ENCODE measurements at regions not wholly inside any gene's neighbourhood (a gene's known extent, or its start where the extent isn't known, plus 50 kb on each side); places are given as distances from the start of the nearest gene placed in this dataset.
A peak's percentile ranks its signal among the peaks of the same experiment; 100 is the strongest.

DNA sequence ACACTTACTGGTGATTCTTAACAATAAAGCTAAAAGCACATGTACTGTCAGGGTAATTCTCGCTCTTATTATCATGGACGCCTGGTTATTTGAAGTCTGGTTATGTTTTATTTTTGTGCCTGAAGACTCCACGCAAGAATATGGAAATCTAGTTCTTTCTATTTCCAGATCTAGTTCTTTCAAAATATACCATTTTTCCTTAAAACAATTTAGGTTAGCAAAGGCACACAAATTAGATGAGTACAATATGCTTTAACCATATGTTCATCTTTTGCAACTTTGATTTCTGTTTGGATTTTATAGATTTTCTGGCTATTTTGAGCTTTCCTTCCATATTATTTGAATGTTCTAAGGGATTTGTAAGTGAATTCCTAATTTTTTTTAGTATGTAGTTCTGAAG lies 1783.1 kb downstream of the PCDH7 start:
- Histone ChIP-seq H3K4me2 (ENCODE audit: extremely low read depth, insufficient read depth, low read length) (no peak overlapping the region), H3K9ac (ENCODE audit: insufficient read depth, low read length) (no peak overlapping the region), H3K9me3 (ENCODE audit: control insufficient read depth, insufficient read depth, low read depth, low read length) (no peaks in the 10 kb centered on the region), H3K79me2 (ENCODE audit: control insufficient read depth, insufficient read depth, low read length) (no peaks in the 10 kb centered on the region), H3K27ac (ENCODE audit: insufficient read depth, low read length) (no peak overlapping the region), H4K20me1 (ENCODE audit: control insufficient read depth, extremely low read depth, insufficient read depth, low read length) (no peaks in the 10 kb centered on the region), H2AFZ (ENCODE audit: low read length) (no peak overlapping the region), H3K27me3 (ENCODE audit: control insufficient read depth, insufficient read depth, low read length) (no peaks in the 10 kb centered on the region), H3K4me3 (replicated peaks in 1 of 4; ENCODE audit: control extremely low read depth in 1 of 4, insufficient read depth in 1 of 4, low read depth in 3 of 4, low read length in 4 of 4) (no peak overlapping the region), H3K36me3 (ENCODE audit: control insufficient read depth, insufficient read depth, low read length) (no peaks in the 10 kb centered on the region), H3K4me1 (ENCODE audit: control insufficient read depth, extremely low read depth, insufficient read depth, low read length) (no peaks in the 10 kb centered on the region)
- no peak for TF ChIP-seq EZH2 (IDR thresholded peaks at IDR 0.05; ENCODE audit: low read length, missing control alignments)
- no peak for DNase-seq (ENCODE audit: low read depth in 2 of 2)

GRCh38 chr4:32506067-32506466 lies 1785.9 kb downstream of the PCDH7 start:
- DNase-seq (ENCODE audit: low read depth in 2 of 2) = no peak
- no peaks in the 10 kb centered on the region for H3K9me3 ChIP-seq (ENCODE audit: control insufficient read depth, insufficient read depth, low read depth, low read length)
- no peak overlapping the region for H3K27ac ChIP-seq (ENCODE audit: insufficient read depth, low read length)
- TF ChIP-seq CTCF (conservative IDR thresholded peaks at IDR 0.05 in 1 of 2, IDR thresholded peaks at IDR 0.05 in 1 of 2; ENCODE audit: low read depth in 1 of 2, low read length in 2 of 2) (no peak), EZH2 (IDR thresholded peaks at IDR 0.05; ENCODE audit: low read length, missing control alignments) (no peak)
- no peaks in the 10 kb centered on the region for H3K36me3 ChIP-seq (ENCODE audit: control insufficient read depth, insufficient read depth, low read length)
- no peaks in the 10 kb centered on the region for H3K79me2 ChIP-seq (ENCODE audit: control insufficient read depth, insufficient read depth, low read length)
- no peaks in the 10 kb centered on the region for H3K4me1 ChIP-seq (ENCODE audit: control insufficient read depth, extremely low read depth, insufficient read depth, low read length)
- H2AFZ ChIP-seq (ENCODE audit: low read length) = no peak overlapping the region
- no peak overlapping the region for H3K4me3 ChIP-seq (replicated peaks in 1 of 4; ENCODE audit: control extremely low read depth in 1 of 4, insufficient read depth in 1 of 4, low read depth in 3 of 4, low read length in 4 of 4)
- no peaks in the 10 kb centered on the region for H4K20me1 ChIP-seq (ENCODE audit: control insufficient read depth, extremely low read depth, insufficient read depth, low read length)
- no peaks in the 10 kb centered on the region for H3K27me3 ChIP-seq (ENCODE audit: control insufficient read depth, insufficient read depth, low read length)
- no peak overlapping the region for H3K4me2 ChIP-seq (ENCODE audit: extremely low read depth, insufficient read depth, low read length)
- H3K9ac ChIP-seq (ENCODE audit: insufficient read depth, low read length) = no peak overlapping the region

GRCh38 chr4:32519060-32519459 lies 1798.9 kb downstream of the PCDH7 start:
- DNase-seq (ENCODE audit: low read depth in 2 of 2) = peak in 1 of 2 donors; percentile 65
- Histone ChIP-seq H3K27ac (ENCODE audit: insufficient read depth, low read length) (no peak overlapping the region), H3K4me2 (ENCODE audit: extremely low read depth, insufficient read depth, low read length) (no peak overlapping the region), H3K4me1 (ENCODE audit: control insufficient read depth, extremely low read depth, insufficient read depth, low read length) (no peaks in the 10 kb centered on the region), H3K9me3 (ENCODE audit: control insufficient read depth, insufficient read depth, low read depth, low read length) (no peaks in the 10 kb centered on the region), H3K36me3 (ENCODE audit: control insufficient read depth, insufficient read depth, low read length) (no peaks in the 10 kb centered on the region), H3K4me3 (replicated peaks in 1 of 4; ENCODE audit: control extremely low read depth in 1 of 4, insufficient read depth in 1 of 4, low read depth in 3 of 4, low read length in 4 of 4) (peak overlapping the region in 1 of 4 experiments; percentile 26), H3K79me2 (ENCODE audit: control insufficient read depth, insufficient read depth, low read length) (no peaks in the 10 kb centered on the region), H3K9ac (ENCODE audit: insufficient read depth, low read length) (no peak overlapping the region), H3K27me3 (ENCODE audit: control insufficient read depth, insufficient read depth, low read length) (no peaks in the 10 kb centered on the region), H4K20me1 (ENCODE audit: control insufficient read depth, extremely low read depth, insufficient read depth, low read length) (no peaks in the 10 kb centered on the region), H2AFZ (ENCODE audit: low read length) (no peak overlapping the region)
- TF ChIP-seq CTCF (conservative IDR thresholded peaks at IDR 0.05 in 1 of 2, IDR thresholded peaks at IDR 0.05 in 1 of 2; ENCODE audit: low read depth in 1 of 2, low read length in 2 of 2) (no peak), EZH2 (IDR thresholded peaks at IDR 0.05; ENCODE audit: low read length, missing control alignments) (no peak)

All from fibroblast of lung (primary cell).